ENCODE measurements at regions not wholly inside any gene's neighbourhood (a gene's known extent, or its start where the extent isn't known, plus 50 kb on each side); places are given as distances from the start of the nearest gene placed in this dataset.

DNA sequence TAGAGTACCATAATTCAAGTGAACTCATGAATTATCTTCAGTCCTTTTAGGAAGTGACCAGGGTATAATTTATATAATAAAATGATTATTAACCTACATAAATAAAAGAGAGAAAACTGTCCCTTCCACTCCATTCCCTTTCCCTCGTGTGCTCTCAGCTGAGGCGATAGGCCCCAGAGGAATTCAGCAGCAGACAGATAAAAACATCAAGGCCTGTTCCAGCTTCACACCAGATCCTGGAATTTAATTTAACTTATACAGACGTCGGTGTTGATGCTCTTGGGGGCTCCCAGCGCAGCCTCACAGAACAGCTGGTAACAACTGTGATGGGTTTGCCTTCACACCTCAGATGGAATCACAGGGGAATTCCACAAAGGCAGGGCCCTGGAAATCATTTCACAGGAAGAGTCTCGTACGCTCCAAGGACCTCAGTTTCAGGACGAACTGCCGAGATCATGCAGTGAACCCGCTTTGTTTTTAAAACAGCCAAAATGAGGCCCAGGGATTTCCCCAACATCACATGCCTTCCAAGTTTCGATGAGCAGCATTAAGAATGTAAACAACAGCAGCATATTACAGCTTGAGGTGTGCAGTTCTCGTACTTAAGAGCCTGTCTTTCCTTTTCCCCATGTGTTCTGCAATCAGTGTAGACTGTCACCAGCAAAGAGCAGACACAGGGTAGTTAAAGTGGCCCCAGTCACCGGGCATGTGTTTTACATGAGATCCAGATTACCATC lies 73.6 kb upstream of the ALDH1B1 start:
- TF ChIP-seq, protein P1, sequence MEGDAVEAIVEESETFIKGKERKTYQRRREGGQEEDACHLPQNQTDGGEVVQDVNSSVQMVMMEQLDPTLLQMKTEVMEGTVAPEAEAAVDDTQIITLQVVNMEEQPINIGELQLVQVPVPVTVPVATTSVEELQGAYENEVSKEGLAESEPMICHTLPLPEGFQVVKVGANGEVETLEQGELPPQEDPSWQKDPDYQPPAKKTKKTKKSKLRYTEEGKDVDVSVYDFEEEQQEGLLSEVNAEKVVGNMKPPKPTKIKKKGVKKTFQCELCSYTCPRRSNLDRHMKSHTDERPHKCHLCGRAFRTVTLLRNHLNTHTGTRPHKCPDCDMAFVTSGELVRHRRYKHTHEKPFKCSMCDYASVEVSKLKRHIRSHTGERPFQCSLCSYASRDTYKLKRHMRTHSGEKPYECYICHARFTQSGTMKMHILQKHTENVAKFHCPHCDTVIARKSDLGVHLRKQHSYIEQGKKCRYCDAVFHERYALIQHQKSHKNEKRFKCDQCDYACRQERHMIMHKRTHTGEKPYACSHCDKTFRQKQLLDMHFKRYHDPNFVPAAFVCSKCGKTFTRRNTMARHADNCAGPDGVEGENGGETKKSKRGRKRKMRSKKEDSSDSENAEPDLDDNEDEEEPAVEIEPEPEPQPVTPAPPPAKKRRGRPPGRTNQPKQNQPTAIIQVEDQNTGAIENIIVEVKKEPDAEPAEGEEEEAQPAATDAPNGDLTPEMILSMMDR (IDR thresholded peaks at IDR 0.05; ENCODE audit: low read depth, low read length, poor library complexity, severe bottlenecking) = no peak
- TF ChIP-seq EZH2phosphoT487 (IDR thresholded peaks at IDR 0.05; ENCODE audit: borderline replicate concordance, low read length) = no peak
